ELR (cell line): ENCODE measurements at regions not wholly inside any gene's neighbourhood (a gene's known extent, or its start where the extent isn't known, plus 50 kb on each side); places are given as distances from the start of the nearest gene placed in this dataset.

Experiments used
- DNase-seq: peaks from one replicate; pipeline ENCODE4 v3.0.0-alpha.2; 2015; ENCODE audit warnings: low read depth

DNA sequence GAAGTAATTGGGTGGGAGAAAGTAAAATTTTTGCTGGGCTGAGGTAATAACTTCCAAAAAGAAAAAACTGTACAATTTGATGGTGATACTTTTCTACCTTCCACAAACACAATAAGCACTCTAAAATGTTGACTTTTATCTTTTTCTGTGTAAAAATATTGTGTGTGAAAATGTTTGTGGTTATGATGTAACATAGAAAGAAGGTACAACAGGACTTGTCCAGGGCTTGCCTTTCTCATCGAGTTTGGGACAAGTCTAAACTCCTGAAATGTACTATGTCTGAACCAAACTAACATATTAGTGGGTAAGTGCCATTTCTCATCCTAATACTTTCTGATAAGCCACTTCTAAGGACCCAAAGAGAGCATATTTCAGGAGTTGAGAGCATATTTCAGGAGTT lies 174.2 kb upstream of the PDGFD start:
- no peak for DNase-seq

DNA sequence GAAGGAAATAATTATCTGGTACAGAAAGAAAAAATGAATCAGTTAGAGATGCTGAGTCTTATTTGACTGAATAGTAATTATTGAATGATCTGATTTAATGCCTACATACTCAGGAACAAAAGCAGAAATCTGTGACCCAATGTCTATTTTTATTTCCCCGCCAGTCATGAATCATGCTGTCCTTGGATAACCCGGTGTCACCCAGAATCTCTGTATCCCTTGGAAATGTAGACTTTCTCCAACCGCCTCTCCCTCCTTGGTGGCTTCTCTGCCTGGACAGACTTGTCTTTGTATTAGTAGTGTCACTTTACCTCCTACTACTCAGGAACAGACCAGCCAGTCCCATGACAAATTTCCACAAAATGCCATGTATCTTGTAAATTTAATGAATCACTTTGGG lies 173.3 kb upstream of the PDGFD start:
- DNase-seq: no peak

DNA sequence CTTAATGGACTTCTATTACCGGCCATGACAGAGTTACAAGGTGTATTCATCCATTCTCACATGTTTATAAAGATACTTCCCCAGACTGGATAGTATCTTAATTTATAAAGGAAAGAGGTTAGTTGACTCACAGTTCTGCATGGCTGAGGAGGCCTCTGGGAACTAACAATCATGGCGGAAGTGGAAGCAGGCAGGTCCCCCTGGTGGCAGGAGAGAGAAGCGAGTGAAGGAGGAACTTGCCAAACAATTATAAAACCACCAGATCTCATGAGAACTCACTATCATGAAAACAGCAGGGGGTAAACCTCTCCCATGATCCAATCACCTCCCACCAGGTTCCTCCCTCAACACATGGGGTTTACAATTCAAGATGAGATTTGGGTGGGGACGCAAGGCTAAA lies 170.0 kb upstream of the PDGFD start:
- peak; percentile 30 for DNase-seq

- DNase-seq: peak; percentile 15
These were observed 168.2 kb upstream of the PDGFD start for GRCh38 chr11:104332110-104332509.

GRCh38 chr11:104329078-104329665 lies 165.2 kb upstream of the PDGFD start:
- no peak for DNase-seq

DNA sequence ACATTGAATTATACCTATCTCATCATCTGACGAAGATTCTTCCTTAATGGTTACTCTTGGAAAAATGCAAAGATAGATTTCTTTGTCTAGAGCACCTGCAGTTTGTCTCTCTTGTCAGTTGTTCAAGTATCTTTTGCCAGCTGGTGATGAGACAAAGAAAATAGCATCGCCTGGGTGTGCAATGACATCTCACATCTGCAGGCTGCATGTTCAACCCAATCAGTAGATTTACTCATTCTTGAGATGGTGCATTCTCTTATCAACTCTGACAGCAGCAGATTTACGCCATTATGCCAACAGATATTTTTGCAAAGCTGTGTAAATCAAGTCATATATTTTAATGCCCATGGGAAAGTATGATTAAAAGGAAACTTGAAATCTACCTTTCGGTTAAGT lies 164.6 kb upstream of the PDGFD start:
- DNase-seq: no peak

- DNase-seq: peak; percentile 13
These were observed 164.0 kb upstream of the PDGFD start for GRCh38 chr11:104327861-104328511.

- DNase-seq: no peak
These were observed 161.1 kb upstream of the PDGFD start for GRCh38 chr11:104325093-104325492.

DNA sequence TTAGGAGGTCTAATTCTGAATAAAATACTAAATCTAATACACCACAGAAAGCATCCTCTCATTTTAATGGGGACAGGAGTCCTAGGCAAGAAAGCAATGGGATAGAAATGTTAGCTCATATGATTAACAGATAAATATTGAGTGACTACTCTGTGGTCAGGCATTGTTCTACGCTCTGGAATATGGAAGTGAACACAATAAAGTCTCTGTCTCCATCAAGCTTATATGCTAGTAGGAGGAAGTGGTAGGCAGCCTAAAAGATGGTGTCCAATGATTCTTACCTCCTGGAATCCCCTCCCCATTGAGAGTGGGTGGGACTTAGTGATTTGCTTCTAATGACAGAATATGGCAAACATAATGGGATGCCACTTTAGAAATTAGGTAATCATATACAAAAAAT lies 160.3 kb upstream of the PDGFD start:
- DNase-seq: no peak

DNA sequence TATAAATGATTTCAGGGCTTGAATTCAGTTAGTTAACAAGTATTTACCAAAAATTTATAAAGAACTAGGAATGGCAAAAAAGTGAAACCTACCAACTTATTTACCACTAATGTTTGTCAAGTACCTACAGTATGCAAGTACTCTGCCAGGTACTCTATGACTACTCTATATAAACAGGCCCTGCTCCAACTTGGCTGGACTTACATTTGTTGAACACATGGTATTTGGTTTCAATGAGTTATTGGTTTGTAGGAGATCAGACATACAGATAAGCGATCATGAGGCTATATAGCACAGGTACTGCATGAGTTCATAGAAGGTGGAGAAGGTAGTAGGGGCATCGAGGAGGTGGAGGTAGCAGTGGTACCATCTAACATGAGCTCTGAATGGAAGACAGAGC lies 159.9 kb upstream of the PDGFD start:
- DNase-seq: no peak

- DNase-seq: no peak
These were observed 158.7 kb upstream of the PDGFD start for GRCh38 chr11:104322696-104323095.

GRCh38 chr11:104320956-104321355 lies 157.0 kb upstream of the PDGFD start:
- DNase-seq: no peak

GRCh38 chr11:104320097-104320496 lies 156.2 kb upstream of the PDGFD start:
- no peak for DNase-seq

GRCh38 chr11:104319396-104319795 lies 155.4 kb upstream of the PDGFD start:
- DNase-seq: no peak

DNA sequence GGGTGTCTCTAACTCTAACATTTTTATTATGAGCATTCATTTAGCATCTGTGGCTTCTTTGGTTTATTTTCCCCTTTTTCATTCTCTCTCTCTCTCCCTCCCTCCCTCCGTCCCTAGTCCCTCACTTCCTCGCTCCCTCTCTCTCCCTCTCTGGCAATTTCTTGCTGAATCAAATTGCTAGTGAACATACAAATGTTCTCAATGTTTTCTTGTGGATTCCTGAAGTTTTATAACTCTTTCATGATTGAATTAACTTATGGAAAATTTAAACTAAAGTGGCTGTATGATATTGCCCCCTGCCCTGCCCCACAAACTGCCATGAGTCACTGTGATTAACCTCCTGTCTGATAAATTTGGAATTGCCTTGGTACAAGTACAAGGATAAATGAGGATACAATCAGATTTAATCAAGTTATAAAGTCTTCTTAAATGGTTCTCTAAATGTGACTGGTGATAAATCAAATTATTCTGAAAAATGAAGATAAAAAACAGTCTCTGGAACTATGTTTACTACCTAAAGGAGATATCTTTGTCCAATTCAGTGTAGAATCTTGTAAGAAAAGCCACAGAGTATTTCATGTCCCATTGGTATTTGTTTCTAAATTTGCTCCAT lies 143.0 kb upstream of the PDGFD start:
- no peak for DNase-seq

- no peak for DNase-seq
These were observed 137.8 kb upstream of the PDGFD start for GRCh38 chr11:104301776-104302175.

DNA sequence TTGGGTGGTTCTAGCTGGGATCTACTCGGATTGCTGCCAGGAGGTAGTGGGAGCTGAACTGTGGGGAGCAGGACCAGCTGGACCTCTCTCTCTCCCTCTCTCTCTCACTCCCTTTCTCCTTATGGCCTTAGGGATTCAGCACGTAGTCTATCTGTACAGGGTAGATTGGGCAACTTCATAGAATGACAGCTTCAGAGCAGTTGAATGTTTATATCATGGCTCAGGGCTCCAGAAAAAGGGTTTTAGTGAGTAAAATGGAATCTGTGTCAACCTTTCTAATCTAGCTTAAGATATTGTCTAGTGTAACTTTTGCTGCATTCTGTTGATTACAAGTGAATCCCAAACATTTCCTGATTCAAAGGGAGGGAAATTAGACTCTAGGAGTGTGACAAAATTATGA lies 127.7 kb upstream of the PDGFD start:
- no peak for DNase-seq

- DNase-seq: no peak
These were observed 122.2 kb upstream of the PDGFD start for GRCh38 chr11:104286129-104286528.

DNA sequence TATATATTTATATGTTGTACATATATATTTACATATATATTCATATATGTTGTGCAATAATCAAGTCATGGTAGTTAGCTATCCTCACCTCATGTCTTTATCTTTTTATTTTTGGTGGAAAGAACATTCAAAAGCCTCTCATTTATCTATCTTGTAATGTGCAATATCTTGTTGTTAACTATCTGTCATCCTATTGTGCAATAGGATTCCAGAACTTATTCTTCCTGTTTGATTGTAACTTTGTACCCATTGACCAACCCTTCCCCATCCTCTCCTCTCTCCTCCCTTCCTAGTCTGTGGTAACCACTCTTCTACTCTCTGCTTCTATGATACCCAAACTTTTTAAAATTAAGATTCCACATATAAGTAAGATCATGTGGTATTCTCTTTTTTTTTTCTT lies 115.6 kb upstream of the PDGFD start:
- no peak for DNase-seq

- DNase-seq: peak; percentile 45
These were observed 112.0 kb upstream of the PDGFD start for GRCh38 chr11:104275992-104276391.

DNA sequence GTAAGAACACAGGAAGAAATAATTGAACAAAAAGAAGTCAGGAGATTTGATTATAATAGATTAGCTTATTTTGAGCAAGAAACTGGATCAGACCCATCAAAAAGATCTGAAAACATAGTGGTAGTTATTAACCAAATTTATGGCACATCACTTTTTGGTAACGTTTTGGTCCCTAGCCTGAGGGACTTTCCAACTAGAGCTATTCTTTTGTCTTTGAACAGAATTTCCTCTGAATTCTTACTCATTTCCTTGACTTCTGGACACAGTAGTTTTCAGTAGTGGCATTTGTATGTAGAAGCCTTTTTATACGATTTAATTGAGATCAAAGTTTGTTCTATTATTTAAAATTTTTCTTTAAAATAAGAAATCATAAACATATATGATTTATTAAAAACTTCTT lies 96.5 kb upstream of the PDGFD start:
- no peak for DNase-seq

DNA sequence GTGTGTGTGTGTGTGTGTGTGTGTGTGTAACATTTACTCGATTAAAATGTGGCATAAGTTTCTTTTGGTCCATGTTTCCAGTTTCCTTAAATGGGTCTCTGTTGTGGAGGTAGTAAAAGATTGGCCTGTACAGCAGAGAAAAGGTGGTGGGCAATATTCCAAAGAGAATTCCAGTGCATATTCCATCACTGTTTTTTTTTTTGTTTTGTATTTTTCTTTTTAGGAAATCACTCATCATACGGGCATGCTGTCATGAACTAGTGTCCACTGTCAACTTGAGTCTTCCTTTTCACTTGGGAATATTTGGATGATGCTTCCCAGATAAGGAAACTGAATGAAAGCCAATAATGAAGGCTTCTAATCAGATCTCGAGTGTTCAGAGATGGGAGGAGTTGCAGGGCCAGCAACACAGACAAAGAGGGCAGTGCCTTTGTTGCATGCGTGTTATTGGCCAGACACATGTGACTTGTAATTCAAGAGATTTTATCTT lies 95.2 kb upstream of the PDGFD start:
- DNase-seq: no peak

- DNase-seq: peak; percentile 39
These were observed 92.6 kb upstream of the PDGFD start for GRCh38 chr11:104256525-104256924.

- peak; percentile 68 for DNase-seq
These were observed 90.4 kb upstream of the PDGFD start for GRCh38 chr11:104254347-104254746.
